ENCODE measurements at regions not wholly inside any gene's neighbourhood (a gene's known extent, or its start where the extent isn't known, plus 50 kb on each side); places are given as distances from the start of the nearest gene placed in this dataset.

- TF ChIP-seq POLR2A (IDR thresholded peaks at IDR 0.05): no peak
- TF ChIP-seq CTCF (IDR thresholded peaks at IDR 0.05 in 4 of 5, conservative IDR thresholded peaks at IDR 0.05 in 1 of 5): no peak
Observed at GRCh38 chr7:35465791-35466336, 212.0 kb upstream of the TBX20 start.

Data from gastrocnemius medialis (tissue), 4 donors.